Breast epithelium (tissue), 4 donors: ENCODE measurements at regions not wholly inside any gene's neighbourhood (a gene's known extent, or its start where the extent isn't known, plus 50 kb on each side); places are given as distances from the start of the nearest gene placed in this dataset.

ENCODE experiments used
- DNase-seq, 2 donors: peaks; one replicate each; pipeline ENCODE4 v3.0.0-alpha.2; 2019; ENCODE audit warnings: low spot score in 2 of 2
- H3K27ac ChIP-seq, 2 donors: fragments of 200-600 bp; sonication (generic) in 1 of 2; one replicate each; pipeline ENCODE4 v1.5.1; 2016 to 2019; ENCODE audit warnings: mild to moderate bottlenecking in 1 of 2
- H3K27me3 ChIP-seq, 2 donors: fragments of 200-600 bp; sonication (generic) in 1 of 2; one replicate each; pipeline versions ENCODE4 v1.5.1 to v1.6.0; 2017 to 2019; ENCODE audit warnings: control low read depth in 1 of 2, mild to moderate bottlenecking in 1 of 2
- H3K36me3 ChIP-seq: fragments of 200-600 bp; one replicate; pipeline ENCODE4 v1.5.1; 2019
- H3K4me1 ChIP-seq, 2 donors: fragments of 200-600 bp; sonication (generic); one replicate each; pipeline ENCODE4 v1.5.1; 2016 to 2019; ENCODE audit warnings: control low read depth in 1 of 2
- H3K4me3 ChIP-seq, 3 donors: fragments of 200-600 bp; sonication (generic); 1 replicate in 2 of 3; 2 replicates in 1 of 3; pipeline ENCODE4 v1.5.1; 2016 to 2019; ENCODE audit warnings: mild to moderate bottlenecking in 3 of 3, moderate library complexity in 2 of 3
- H3K9me3 ChIP-seq, 2 donors: fragments of 200-600 bp; sonication (generic) in 1 of 2; one replicate each; pipeline ENCODE4 v1.5.1; 2016 to 2019; ENCODE audit warnings: control low read depth in 1 of 2
- POLR2A ChIP-seq: fragments of 450-650 bp; IDR thresholded peaks from one replicate; pipeline ENCODE4 v1.6.1; 2016; ENCODE audit warnings: antibody characterized with exemption, mild to moderate bottlenecking, moderate library complexity
- POLR2AphosphoS5 ChIP-seq, 3 donors: sonication (generic); formaldehyde crosslinking; IDR thresholded peaks; one replicate each; pipeline ENCODE4 v1.6.1; 2017; ENCODE audit warnings: antibody characterized with exemption in 3 of 3
- intact Hi-C: fragments of 100-400 bp; cut with DNase I; formaldehyde crosslinking; loops from one replicate; pipeline ENCODE4 v1.15.1; 2023; ENCODE audit warnings: low total_unique reads
- TF ChIP-seq, protein P1 (sequence below), 3 donors: fragments of 450-650 bp; IDR thresholded peaks; one replicate each; pipeline ENCODE4 v1.5.1; 2016 to 2017; ENCODE audit warnings: antibody characterized with exemption in 3 of 3, mild to moderate bottlenecking in 3 of 3, moderate library complexity in 3 of 3

DNA sequence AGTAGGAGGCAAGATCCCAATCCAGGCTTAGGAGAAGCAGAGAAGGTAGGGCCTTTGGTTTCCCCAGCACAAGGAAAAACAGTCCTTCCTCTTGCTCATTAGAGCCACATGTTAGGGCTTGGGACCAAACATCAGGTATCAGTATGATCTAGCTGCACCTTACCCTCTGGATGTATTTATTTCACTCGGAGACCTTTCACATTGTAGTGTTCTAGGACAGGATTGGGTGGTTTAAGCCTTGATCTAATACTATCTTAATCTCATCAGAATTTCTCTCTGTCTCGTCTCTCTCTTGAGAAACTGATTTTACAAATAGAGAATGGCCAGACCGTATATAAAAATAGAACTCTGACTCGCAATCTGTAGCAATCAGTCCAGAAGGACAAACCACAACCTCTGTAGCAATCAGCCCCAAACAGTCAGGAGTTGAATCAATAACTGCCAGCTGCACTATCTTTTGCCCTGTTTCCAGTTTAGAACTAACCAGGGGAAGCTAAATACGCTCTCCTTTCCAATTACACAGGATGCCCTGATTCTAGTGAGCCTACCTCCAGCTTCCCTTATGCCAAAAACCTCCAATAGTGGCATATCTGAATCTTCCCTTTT lies 207.1 kb downstream of the TDRD15 start:
- no peak overlapping the region for H3K27ac ChIP-seq
- no peaks in the 10 kb centered on the region for H3K4me1 ChIP-seq

GRCh38 chr2:21331625-21332370 lies 208.0 kb downstream of the TDRD15 start:
- H3K4me3 ChIP-seq = no peak overlapping the region

More for the DNA sequence above, 207.1 kb downstream of the TDRD15 start:
- no peaks in the 10 kb centered on the region for H3K36me3 ChIP-seq
- no peak overlapping the region for H3K4me3 ChIP-seq
- DNase-seq = no peak
- no peaks in the 10 kb centered on the region for H3K9me3 ChIP-seq
- intact Hi-C loops = no loop called here
- no peaks in the 10 kb centered on the region for H3K27me3 ChIP-seq
- TF ChIP-seq, protein P1, sequence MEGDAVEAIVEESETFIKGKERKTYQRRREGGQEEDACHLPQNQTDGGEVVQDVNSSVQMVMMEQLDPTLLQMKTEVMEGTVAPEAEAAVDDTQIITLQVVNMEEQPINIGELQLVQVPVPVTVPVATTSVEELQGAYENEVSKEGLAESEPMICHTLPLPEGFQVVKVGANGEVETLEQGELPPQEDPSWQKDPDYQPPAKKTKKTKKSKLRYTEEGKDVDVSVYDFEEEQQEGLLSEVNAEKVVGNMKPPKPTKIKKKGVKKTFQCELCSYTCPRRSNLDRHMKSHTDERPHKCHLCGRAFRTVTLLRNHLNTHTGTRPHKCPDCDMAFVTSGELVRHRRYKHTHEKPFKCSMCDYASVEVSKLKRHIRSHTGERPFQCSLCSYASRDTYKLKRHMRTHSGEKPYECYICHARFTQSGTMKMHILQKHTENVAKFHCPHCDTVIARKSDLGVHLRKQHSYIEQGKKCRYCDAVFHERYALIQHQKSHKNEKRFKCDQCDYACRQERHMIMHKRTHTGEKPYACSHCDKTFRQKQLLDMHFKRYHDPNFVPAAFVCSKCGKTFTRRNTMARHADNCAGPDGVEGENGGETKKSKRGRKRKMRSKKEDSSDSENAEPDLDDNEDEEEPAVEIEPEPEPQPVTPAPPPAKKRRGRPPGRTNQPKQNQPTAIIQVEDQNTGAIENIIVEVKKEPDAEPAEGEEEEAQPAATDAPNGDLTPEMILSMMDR (IDR thresholded peaks at IDR 0.05) = no peak
- no peak for TF ChIP-seq POLR2A
- no peak for TF ChIP-seq POLR2AphosphoS5 (IDR thresholded peaks at IDR 0.05)

DNA sequence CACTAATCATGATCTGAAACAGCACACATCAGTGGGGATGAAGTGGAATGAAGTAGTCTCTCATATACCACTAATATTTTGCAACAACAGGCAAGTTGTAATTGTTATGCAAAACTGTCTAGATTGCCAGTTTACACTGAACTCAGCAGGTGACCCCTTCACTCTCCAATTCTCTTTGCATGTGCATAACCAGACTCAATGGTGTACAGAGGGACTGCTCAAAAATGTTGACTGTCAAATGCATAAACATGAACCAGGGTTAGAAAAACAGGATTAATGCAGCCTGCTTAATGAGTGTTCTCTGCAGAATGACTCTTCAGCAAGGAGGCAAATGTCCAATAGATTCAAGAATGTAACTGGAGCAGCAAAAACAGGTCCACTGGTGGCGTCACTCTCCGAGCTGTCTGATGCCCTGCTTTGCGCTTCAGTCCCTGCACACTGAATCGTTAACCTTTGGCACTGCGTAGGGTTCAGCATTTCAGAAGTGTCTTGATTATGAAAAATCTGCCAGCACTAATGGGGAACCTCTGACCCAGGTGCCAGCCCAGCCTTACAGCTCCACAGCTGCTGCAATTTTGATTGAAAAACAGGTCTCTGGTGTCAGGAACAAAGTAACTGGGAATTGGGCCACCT lies 209.3 kb downstream of the TDRD15 start:
- no peak for DNase-seq
- Histone ChIP-seq H3K4me3 (no peak overlapping the region), H3K27ac (no peak overlapping the region), H3K36me3 (no peaks in the 10 kb centered on the region), H3K4me1 (no peaks in the 10 kb centered on the region), H3K9me3 (peaks cover 0 to 11% of the 10 kb centered on the region in 2 donors), H3K27me3 (no peaks in the 10 kb centered on the region)
- TF ChIP-seq, protein P1 (IDR thresholded peaks at IDR 0.05) = no peak
- intact Hi-C loops = no loop called here

More at GRCh38 chr2:21331625-21332370, 208.0 kb downstream of the TDRD15 start:
- Histone ChIP-seq H3K27ac (no peak overlapping the region), H3K4me1 (no peaks in the 10 kb centered on the region), H3K36me3 (no peaks in the 10 kb centered on the region), H3K27me3 (no peaks in the 10 kb centered on the region), H3K9me3 (no peaks in the 10 kb centered on the region)
- TF ChIP-seq POLR2A (no peak), POLR2AphosphoS5 (IDR thresholded peaks at IDR 0.05) (no peak)
- TF ChIP-seq, protein P1 (IDR thresholded peaks at IDR 0.05) = no peak
- intact Hi-C loops = no loop called here
- no peak for DNase-seq

- TF ChIP-seq, protein P1 (IDR thresholded peaks at IDR 0.05) = no peak
- TF ChIP-seq POLR2AphosphoS5 (IDR thresholded peaks at IDR 0.05) (no peak), POLR2A (no peak)
- Histone ChIP-seq H3K27me3 (no peaks in the 10 kb centered on the region), H3K9me3 (peaks cover 0 to 11% of the 10 kb centered on the region in 2 donors), H3K4me1 (no peaks in the 10 kb centered on the region), H3K27ac (no peak overlapping the region), H3K4me3 (no peak overlapping the region), H3K36me3 (no peaks in the 10 kb centered on the region)
- DNase-seq = no peak
- intact Hi-C loops = no loop called here
These were observed 209.9 kb downstream of the TDRD15 start for GRCh38 chr2:21333684-21334083.

- DNase-seq = no peak
- TF ChIP-seq POLR2AphosphoS5 (IDR thresholded peaks at IDR 0.05) = no peak
- no peak for TF ChIP-seq POLR2A
- TF ChIP-seq, protein P1 (IDR thresholded peaks at IDR 0.05) = no peak
- Histone ChIP-seq H3K27me3 (no peaks in the 10 kb centered on the region), H3K27ac (no peak overlapping the region), H3K36me3 (no peaks in the 10 kb centered on the region), H3K9me3 (no peaks in the 10 kb centered on the region), H3K4me1 (no peaks in the 10 kb centered on the region), H3K4me3 (no peak overlapping the region)
- intact Hi-C loops = no loop called here
These were observed 223.2 kb downstream of the TDRD15 start for GRCh38 chr2:21346984-21347383.
